CD14-positive monocyte (primary cell): ENCODE measurements at regions not wholly inside any gene's neighbourhood (a gene's known extent, or its start where the extent isn't known, plus 50 kb on each side); places are given as distances from the start of the nearest gene placed in this dataset.

Experiments used
- DNase-seq, 3 donors: peaks; one replicate each; pipeline ENCODE4 v3.0.0-alpha.2; 2011 to 2022
- H2AFZ ChIP-seq: 2 replicates; pipeline ENCODE4 v1.6.0; 2012; ENCODE audit warnings: mild to moderate bottlenecking, low read depth, low read length, inconsistent platforms; ENCODE audit not compliant: insufficient read depth, poor library complexity, severe bottlenecking
- H3K27ac ChIP-seq, 2 donors: 1 replicate in 1 of 2; 2 replicates in 1 of 2; pipeline ENCODE4 v1.5.1; 2012 to 2013; ENCODE audit warnings: low read length in 2 of 2, control low read depth in 1 of 2, inconsistent platforms in 1 of 2, low read depth in 1 of 2, mild to moderate bottlenecking in 1 of 2
- H3K27me3 ChIP-seq, 2 donors: one replicate each; pipeline versions ENCODE4 v1.6.0 to v1.6.1; 2011 to 2013; ENCODE audit warnings: low read length in 2 of 2; ENCODE audit not compliant: control insufficient read depth in 2 of 2, insufficient read depth in 2 of 2
- H3K36me3 ChIP-seq, 2 donors: replicated peaks in 1 of 2; 1 replicate in 1 of 2; 2 replicates in 1 of 2; pipeline versions ENCODE4 v1.5.1 to v1.6.1; 2012 to 2013; ENCODE audit warnings: low read length in 2 of 2, control low read depth in 1 of 2, inconsistent platforms in 1 of 2, mild to moderate bottlenecking in 1 of 2; ENCODE audit not compliant: insufficient read depth in 2 of 2, control insufficient read depth in 1 of 2
- H3K4me1 ChIP-seq, 2 donors: 1 replicate in 1 of 2; 2 replicates in 1 of 2; pipeline versions ENCODE4 v1.5.1 to v1.6.1; 2012 to 2013; ENCODE audit warnings: low read length in 2 of 2, control low read depth in 1 of 2, inconsistent platforms in 1 of 2, mild to moderate bottlenecking in 1 of 2, moderate library complexity in 1 of 2; ENCODE audit not compliant: insufficient read depth in 2 of 2, control insufficient read depth in 1 of 2
- H3K4me2 ChIP-seq: replicated peaks from 2 replicates; pipeline ENCODE3; 2012; ENCODE audit warnings: low read length, moderate library complexity, mild to moderate bottlenecking; ENCODE audit not compliant: poor library complexity, severe bottlenecking; ENCODE audit errors: extremely low read depth
- H3K4me3 ChIP-seq, 3 experiments: fragments of 200-600 bp in 1 of 3; sonication (generic) in 1 of 3; replicated peaks in 1 of 3; 1 replicate in 2 of 3; 2 replicates in 1 of 3; pipeline ENCODE4 v1.5.1; 2011 to 2013; ENCODE audit warnings: low read length in 3 of 3, mild to moderate bottlenecking in 3 of 3, control low read depth in 2 of 3, low read depth in 2 of 3, inconsistent platforms in 1 of 3, moderate library complexity in 1 of 3
- H3K79me2 ChIP-seq: 2 replicates; pipeline ENCODE4 v1.6.0; 2012; ENCODE audit warnings: mild to moderate bottlenecking, control low read depth, inconsistent platforms, low read length, moderate library complexity; ENCODE audit not compliant: insufficient read depth
- H3K9ac ChIP-seq: 2 replicates; pipeline ENCODE4 v1.6.0; 2017; ENCODE audit warnings: low read length, mild to moderate bottlenecking; ENCODE audit not compliant: insufficient read depth, poor library complexity, severe bottlenecking
- H3K9me3 ChIP-seq, 2 donors: replicated peaks in 1 of 2; 1 replicate in 1 of 2; 2 replicates in 1 of 2; pipeline versions ENCODE4 v1.5.1 to v1.6.1; 2012 to 2013; ENCODE audit warnings: low read length in 2 of 2, control low read depth in 1 of 2; ENCODE audit not compliant: control insufficient read depth in 1 of 2, insufficient read depth in 1 of 2
- H4K20me1 ChIP-seq: 2 replicates; pipeline ENCODE4 v1.6.0; 2012; ENCODE audit warnings: mild to moderate bottlenecking, low read length, control low read depth, moderate library complexity; ENCODE audit not compliant: insufficient read depth
- H3K27ac Mint-ChIP-seq, 7 donors: one replicate each; pipeline ENCODE4 v1.8.0; 2020; ENCODE audit warnings: mild to moderate bottlenecking in 7 of 7, mixed read lengths in 7 of 7, moderate library complexity in 6 of 7, inconsistent platforms in 2 of 7
- H3K27me3 Mint-ChIP-seq, 3 donors: one replicate each; pipeline ENCODE4 v1.8.0; 2021 to 2022; ENCODE audit warnings: low read depth in 3 of 3, mild to moderate bottlenecking in 3 of 3, mixed read lengths in 3 of 3, moderate library complexity in 3 of 3, inconsistent platforms in 1 of 3
- H3K36me3 Mint-ChIP-seq, 2 donors: one replicate each; pipeline ENCODE4 v1.8.0; 2020; ENCODE audit warnings: mixed read lengths in 2 of 2, inconsistent platforms in 1 of 2, mild to moderate bottlenecking in 1 of 2
- H3K4me1 Mint-ChIP-seq: one replicate; pipeline ENCODE4 v1.8.0; 2020; ENCODE audit warnings: mild to moderate bottlenecking, mixed read lengths
- H3K4me3 Mint-ChIP-seq, 2 donors: one replicate each; pipeline ENCODE4 v1.8.0; 2020; ENCODE audit warnings: mild to moderate bottlenecking in 2 of 2, mixed read lengths in 2 of 2, moderate library complexity in 1 of 2
- H3K9me3 Mint-ChIP-seq, 7 donors: one replicate each; pipeline ENCODE4 v1.8.0; 2020 to 2022; ENCODE audit warnings: mixed read lengths in 7 of 7, mild to moderate bottlenecking in 6 of 7, moderate library complexity in 6 of 7, inconsistent platforms in 2 of 7
- CTCF ChIP-seq: fragments of 200-600 bp; IDR thresholded peaks from one replicate; pipeline ENCODE4 v1.8.0; 2022; ENCODE audit warnings: antibody characterized with exemption, mild to moderate bottlenecking
- WGBS: methylation state at CpG from one replicate; pipeline ENCODE4 v1.1.5; 2013; ENCODE audit warnings: missing lambda C conversion rate; ENCODE audit not compliant: insufficient coverage; 5-methylcytosine and 5-hydroxymethylcytosine counted together
- intact Hi-C, 2 donors: fragments of 100-400 bp; cut with micrococcal nuclease; formaldehyde crosslinking; loops; one replicate each; pipeline versions ENCODE4 v1.15.0 to v1.15.1; 2023

- no peak for TF ChIP-seq CTCF
- Mint-ChIP-seq H3K27ac (no peak overlapping the region), H3K36me3 (no peaks in the 10 kb centered on the region), H3K4me3 (no peak overlapping the region), H3K4me1 (no peaks in the 10 kb centered on the region), H3K27me3 (peaks cover 11 to 13% (median 13%) of the 10 kb centered on the region in 3 donors), H3K9me3 (peaks cover 0 to 3% (median 0%) of the 10 kb centered on the region in 7 donors)
- H3K4me1 ChIP-seq, result no peaks in the 10 kb centered on the region
- no peaks in the 10 kb centered on the region for H3K36me3 ChIP-seq
- no peaks in the 10 kb centered on the region for H4K20me1 ChIP-seq
- H3K9ac ChIP-seq, result no peak overlapping the region
- DNase-seq, result no peak
- no peaks in the 10 kb centered on the region for H3K27me3 ChIP-seq
- 100% methylated on average over 2 of the region's 5 CpGs for WGBS
- no peak overlapping the region for H3K27ac ChIP-seq
- no peak overlapping the region for H3K4me3 ChIP-seq
- intact Hi-C loops, result no loop called here
- no peaks in the 10 kb centered on the region for H3K9me3 ChIP-seq
- no peaks in the 10 kb centered on the region for H3K79me2 ChIP-seq
- H3K4me2 ChIP-seq, result no peak overlapping the region
- H2AFZ ChIP-seq, result no peak overlapping the region
Observed at GRCh38 chr1:4444086-4444485, 210.3 kb upstream of the AJAP1 start.

GRCh38 chr1:4447778-4448420 lies 206.5 kb upstream of the AJAP1 start:
- 75% methylated on average over 3 of the region's 11 CpGs for WGBS
- H2AFZ ChIP-seq, result no peak overlapping the region

More at GRCh38 chr1:4447778-4448420, 206.5 kb upstream of the AJAP1 start:
- Histone ChIP-seq H3K79me2 (no peaks in the 10 kb centered on the region), H3K27ac (no peak overlapping the region), H3K4me2 (no peak overlapping the region), H3K4me3 (no peak overlapping the region), H3K27me3 (no peaks in the 10 kb centered on the region), H4K20me1 (no peaks in the 10 kb centered on the region), H3K4me1 (no peaks in the 10 kb centered on the region), H3K9me3 (no peaks in the 10 kb centered on the region), H3K9ac (no peak overlapping the region), H3K36me3 (no peaks in the 10 kb centered on the region)
- Mint-ChIP-seq H3K27ac (no peak overlapping the region), H3K4me1 (no peaks in the 10 kb centered on the region), H3K36me3 (no peaks in the 10 kb centered on the region), H3K4me3 (no peak overlapping the region), H3K9me3 (peaks cover 0 to 4% (median 0%) of the 10 kb centered on the region in 7 donors), H3K27me3 (peaks cover 12 to 18% (median 16%) of the 10 kb centered on the region in 3 donors)
- no peak for DNase-seq
- intact Hi-C loops, result no loop called here
- TF ChIP-seq CTCF, result no peak
